A549 (cell line): ENCODE measurements at regions not wholly inside any gene's neighbourhood (a gene's known extent, or its start where the extent isn't known, plus 50 kb on each side); places are given as distances from the start of the nearest gene placed in this dataset.

Source experiments
- HOXA7 ChIP-seq: fragments of 250-450 bp; sonication (Bioruptor Pico); IDR thresholded peaks from 2 replicates; pipeline ENCODE4 v1.5.0; 2020; ENCODE audit warnings: mild to moderate bottlenecking, moderate library complexity
- POLR2A ChIP-seq: IDR thresholded peaks from 2 replicates; pipeline ENCODE4 v1.6.1; 2012; ENCODE audit warnings: mild to moderate bottlenecking, low read length
- TF ChIP-seq, protein P1 (sequence below): fragments of >200 bp; sonication (Bioruptor Twin); formaldehyde crosslinking; IDR thresholded peaks from 3 replicates; pipeline ENCODE4 v1.5.1; 2016

DNA sequence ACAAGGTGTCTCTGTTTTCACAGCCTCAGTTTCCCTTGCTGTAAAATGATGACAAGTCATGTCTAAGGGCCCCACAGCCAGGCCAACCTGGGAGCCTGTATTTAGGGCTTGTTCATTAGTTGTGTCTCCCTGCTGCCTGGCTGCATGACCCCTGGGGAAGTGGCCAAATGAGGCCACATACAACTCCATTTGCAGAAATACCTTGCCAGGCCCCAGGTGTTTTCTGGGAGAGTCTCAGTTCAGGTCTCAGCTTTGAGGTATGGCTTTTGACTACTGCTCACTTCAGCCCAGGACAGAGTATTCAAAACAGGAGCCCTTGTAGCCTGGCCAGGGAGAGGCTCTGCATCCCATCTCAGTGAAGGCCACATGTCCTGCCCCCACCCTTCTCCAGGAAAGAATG is 202.5 kb upstream of the MAMLD1 start:
- TF ChIP-seq HOXA7 (CRISPR knock-in tag) (no peak), POLR2A (no peak)
- TF ChIP-seq, protein P1, sequence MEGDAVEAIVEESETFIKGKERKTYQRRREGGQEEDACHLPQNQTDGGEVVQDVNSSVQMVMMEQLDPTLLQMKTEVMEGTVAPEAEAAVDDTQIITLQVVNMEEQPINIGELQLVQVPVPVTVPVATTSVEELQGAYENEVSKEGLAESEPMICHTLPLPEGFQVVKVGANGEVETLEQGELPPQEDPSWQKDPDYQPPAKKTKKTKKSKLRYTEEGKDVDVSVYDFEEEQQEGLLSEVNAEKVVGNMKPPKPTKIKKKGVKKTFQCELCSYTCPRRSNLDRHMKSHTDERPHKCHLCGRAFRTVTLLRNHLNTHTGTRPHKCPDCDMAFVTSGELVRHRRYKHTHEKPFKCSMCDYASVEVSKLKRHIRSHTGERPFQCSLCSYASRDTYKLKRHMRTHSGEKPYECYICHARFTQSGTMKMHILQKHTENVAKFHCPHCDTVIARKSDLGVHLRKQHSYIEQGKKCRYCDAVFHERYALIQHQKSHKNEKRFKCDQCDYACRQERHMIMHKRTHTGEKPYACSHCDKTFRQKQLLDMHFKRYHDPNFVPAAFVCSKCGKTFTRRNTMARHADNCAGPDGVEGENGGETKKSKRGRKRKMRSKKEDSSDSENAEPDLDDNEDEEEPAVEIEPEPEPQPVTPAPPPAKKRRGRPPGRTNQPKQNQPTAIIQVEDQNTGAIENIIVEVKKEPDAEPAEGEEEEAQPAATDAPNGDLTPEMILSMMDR: no peak
